ENCODE measurements at regions not wholly inside any gene's neighbourhood (a gene's known extent, or its start where the extent isn't known, plus 50 kb on each side); places are given as distances from the start of the nearest gene placed in this dataset.

DNA sequence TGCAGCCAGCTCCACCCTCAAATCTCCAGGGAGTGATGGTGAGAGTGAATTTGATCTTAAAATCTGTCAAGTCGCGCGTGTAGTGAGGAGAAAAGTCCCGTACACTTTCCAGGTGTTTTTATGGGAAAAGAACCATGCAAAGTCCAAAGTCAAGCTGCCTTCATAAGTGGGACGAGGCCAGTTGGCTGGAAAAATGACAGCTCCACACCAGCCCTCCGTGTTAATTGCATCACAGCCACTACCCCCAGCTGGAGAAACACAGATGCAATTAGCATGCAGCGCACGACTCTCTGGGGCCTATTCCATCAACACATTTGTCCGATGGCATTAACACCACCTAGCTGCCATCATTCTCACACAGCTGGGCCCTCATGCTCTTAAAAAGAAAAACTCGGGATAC is 68.4 kb downstream of the KLHDC7A start:
- no peak for DNase-seq
- intact Hi-C loops (cut with micrococcal nuclease) (no loop called here), dilution Hi-C loops (cut with HindIII; ENCODE audit: low sequenced_read_pairs, unreplicated experiment) (no loop called here), in situ Hi-C loops (cut with MboI; ENCODE audit: low sequenced_read_pairs) (no loop called here)
- Histone ChIP-seq H4K5ac (ENCODE audit: low read depth, low read length) (no peak overlapping the region), H2AFZ (replicated peaks; ENCODE audit: low read length, poor library complexity) (no peak overlapping the region), H3K27me3 (ENCODE audit: control insufficient read depth, insufficient read depth, low read length) (no peaks in the 10 kb centered on the region; the same call in 1 of the 2 replicates), H3K4me3 (ENCODE audit: insufficient read depth, low read depth, low read length) (no peak overlapping the region), H3K9me1 (ENCODE audit: insufficient read depth, low read length) (no peaks in the 10 kb centered on the region), H3K14ac (replicated peaks; ENCODE audit: low read depth, low read length) (no peak overlapping the region), H3K27ac (ENCODE audit: insufficient read depth, low read length) (no peak overlapping the region), H3K4me2 (ENCODE audit: low read depth, low read length) (no peak overlapping the region), H2BK120ac (ENCODE audit: low read depth, low read length) (no peak overlapping the region), H4K91ac (ENCODE audit: insufficient read depth, low read depth, low read length) (no peak overlapping the region), H2AK9ac (replicated peaks; ENCODE audit: low read depth, low read length, poor library complexity) (no peak overlapping the region), H3K9ac (ENCODE audit: low read depth, low read length) (no peak overlapping the region), H2BK20ac (ENCODE audit: low read depth, low read length) (no peak overlapping the region), H3K23ac (ENCODE audit: low read depth, low read length) (no peak overlapping the region), H2BK15ac (ENCODE audit: low read depth, low read length) (no peak overlapping the region), H3K9me3 (ENCODE audit: control insufficient read depth, insufficient read depth, low read length) (no peaks in the 10 kb centered on the region), H3K79me1 (ENCODE audit: low read depth in 1 of 2, low read length in 2 of 2) (no peaks in the 10 kb centered on the region), H4K8ac (ENCODE audit: low read depth in 2 of 2, low read length in 2 of 2) (no peak overlapping the region), H3K36me3 (ENCODE audit: control insufficient read depth, insufficient read depth, low read length) (no peaks in the 10 kb centered on the region), H3K56ac (ENCODE audit: extremely low read depth, insufficient read depth, low read length) (no peak overlapping the region), H4K20me1 (ENCODE audit: insufficient read depth, low read length) (no peaks in the 10 kb centered on the region), H3K18ac (ENCODE audit: low read depth, low read length) (no peak overlapping the region), H2BK5ac (ENCODE audit: low read depth, low read length, poor library complexity, severe bottlenecking) (no peak overlapping the region), H3K4ac (ENCODE audit: low read depth, low read length) (no peak overlapping the region), H2AK5ac (ENCODE audit: low read depth, low read length) (no peak overlapping the region), H3K4me1 (ENCODE audit: control insufficient read depth, insufficient read depth, low read length) (no peaks in the 10 kb centered on the region)
- POLR2A ChIA-PET (ENCODE audit: unreplicated experiment): no interaction called here
- CTCF ChIA-PET: no interaction called here
- no CpG with 5 or more reads among the region's 10 CpGs for WGBS, 2 experiments (ENCODE audit: extremely low coverage in 2 of 2, insufficient read length in 1 of 2)
- no TSS peak for BruUV-seq (replicated peaks)
- ATAC-seq (ENCODE audit: low read depth): no peak
- TF ChIP-seq BHLHE40 (IDR thresholded peaks at IDR 0.05; ENCODE audit: low read depth, low read length): no peak
- TF ChIP-seq SMC3 (IDR thresholded peaks at IDR 0.05; ENCODE audit: low read depth, low read length): no peak
- no peak for TF ChIP-seq FOS (IDR thresholded peaks at IDR 0.05; ENCODE audit: low read depth, low read length)
- no peak for TF ChIP-seq CEBPB (IDR thresholded peaks at IDR 0.05; ENCODE audit: low read depth, low read length)
- no peak for TF ChIP-seq RFX5 (IDR thresholded peaks at IDR 0.05; ENCODE audit: low read depth, low read length)
- TF ChIP-seq NFE2L2 (IDR thresholded peaks at IDR 0.05; ENCODE audit: low read depth, low read length): no peak
- TF ChIP-seq MXI1 (IDR thresholded peaks at IDR 0.05; ENCODE audit: borderline replicate concordance, low read depth, low read length): no peak
- no peak for TF ChIP-seq MAFK (IDR thresholded peaks at IDR 0.05; ENCODE audit: low read depth, low read length)
- TF ChIP-seq RAD21 (IDR thresholded peaks at IDR 0.05; ENCODE audit: low read length): no peak
- no peak for TF ChIP-seq MAZ (IDR thresholded peaks at IDR 0.05; ENCODE audit: borderline replicate concordance, low read depth, low read length)
- TF ChIP-seq, protein P1, sequence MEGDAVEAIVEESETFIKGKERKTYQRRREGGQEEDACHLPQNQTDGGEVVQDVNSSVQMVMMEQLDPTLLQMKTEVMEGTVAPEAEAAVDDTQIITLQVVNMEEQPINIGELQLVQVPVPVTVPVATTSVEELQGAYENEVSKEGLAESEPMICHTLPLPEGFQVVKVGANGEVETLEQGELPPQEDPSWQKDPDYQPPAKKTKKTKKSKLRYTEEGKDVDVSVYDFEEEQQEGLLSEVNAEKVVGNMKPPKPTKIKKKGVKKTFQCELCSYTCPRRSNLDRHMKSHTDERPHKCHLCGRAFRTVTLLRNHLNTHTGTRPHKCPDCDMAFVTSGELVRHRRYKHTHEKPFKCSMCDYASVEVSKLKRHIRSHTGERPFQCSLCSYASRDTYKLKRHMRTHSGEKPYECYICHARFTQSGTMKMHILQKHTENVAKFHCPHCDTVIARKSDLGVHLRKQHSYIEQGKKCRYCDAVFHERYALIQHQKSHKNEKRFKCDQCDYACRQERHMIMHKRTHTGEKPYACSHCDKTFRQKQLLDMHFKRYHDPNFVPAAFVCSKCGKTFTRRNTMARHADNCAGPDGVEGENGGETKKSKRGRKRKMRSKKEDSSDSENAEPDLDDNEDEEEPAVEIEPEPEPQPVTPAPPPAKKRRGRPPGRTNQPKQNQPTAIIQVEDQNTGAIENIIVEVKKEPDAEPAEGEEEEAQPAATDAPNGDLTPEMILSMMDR (conservative IDR thresholded peaks at IDR 0.05; ENCODE audit: low read depth, low read length): no peak
- TF ChIP-seq, protein P2, sequence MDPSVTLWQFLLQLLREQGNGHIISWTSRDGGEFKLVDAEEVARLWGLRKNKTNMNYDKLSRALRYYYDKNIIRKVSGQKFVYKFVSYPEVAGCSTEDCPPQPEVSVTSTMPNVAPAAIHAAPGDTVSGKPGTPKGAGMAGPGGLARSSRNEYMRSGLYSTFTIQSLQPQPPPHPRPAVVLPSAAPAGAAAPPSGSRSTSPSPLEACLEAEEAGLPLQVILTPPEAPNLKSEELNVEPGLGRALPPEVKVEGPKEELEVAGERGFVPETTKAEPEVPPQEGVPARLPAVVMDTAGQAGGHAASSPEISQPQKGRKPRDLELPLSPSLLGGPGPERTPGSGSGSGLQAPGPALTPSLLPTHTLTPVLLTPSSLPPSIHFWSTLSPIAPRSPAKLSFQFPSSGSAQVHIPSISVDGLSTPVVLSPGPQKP (IDR thresholded peaks at IDR 0.05; ENCODE audit: borderline replicate concordance, low read depth, low read length): no peak
- no peak for TF ChIP-seq POLR2A (IDR thresholded peaks at IDR 0.05; ENCODE audit: low read depth, low read length)
- no peak for TF ChIP-seq RCOR1 (IDR thresholded peaks at IDR 0.05; ENCODE audit: insufficient replicate concordance, low read length)
- TF ChIP-seq CHD1 (IDR thresholded peaks at IDR 0.05; ENCODE audit: low read depth, low read length): no peak
- TF ChIP-seq, protein P3, sequence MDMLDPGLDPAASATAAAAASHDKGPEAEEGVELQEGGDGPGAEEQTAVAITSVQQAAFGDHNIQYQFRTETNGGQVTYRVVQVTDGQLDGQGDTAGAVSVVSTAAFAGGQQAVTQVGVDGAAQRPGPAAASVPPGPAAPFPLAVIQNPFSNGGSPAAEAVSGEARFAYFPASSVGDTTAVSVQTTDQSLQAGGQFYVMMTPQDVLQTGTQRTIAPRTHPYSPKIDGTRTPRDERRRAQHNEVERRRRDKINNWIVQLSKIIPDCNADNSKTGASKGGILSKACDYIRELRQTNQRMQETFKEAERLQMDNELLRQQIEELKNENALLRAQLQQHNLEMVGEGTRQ (IDR thresholded peaks at IDR 0.05; ENCODE audit: low read depth, low read length): no peak
